CD4-positive, alpha-beta T cell treated with Interleukin-17A for 4 hours (primary cell): ENCODE measurements at regions not wholly inside any gene's neighbourhood (a gene's known extent, or its start where the extent isn't known, plus 50 kb on each side); places are given as distances from the start of the nearest gene placed in this dataset.
"Not testable (repeated sequence)": the region's sequence is repeated elsewhere in the genome, so short reads cannot be mapped to it uniquely, and the experiment has no call there.

Source experiments
- DNase-seq: peaks from one replicate; pipeline ENCODE4 v3.0.0-alpha.2; 2020; ENCODE audit warnings: mixed read lengths

GRCh38 chr3:177339220-177339703 is 142.0 kb upstream of the TBL1XR1 start:
- DNase-seq: not testable (repeated sequence)

- no peak for DNase-seq
Measured at GRCh38 chr3:177340243-177340830, 143.1 kb upstream of the TBL1XR1 start.

GRCh38 chr3:177341736-177342419 is 144.6 kb upstream of the TBL1XR1 start:
- DNase-seq: no peak

GRCh38 chr3:177343122-177343625 is 145.9 kb upstream of the TBL1XR1 start:
- no peak for DNase-seq

- DNase-seq: peak; percentile 70
Measured at GRCh38 chr3:177345049-177345972, 148.0 kb upstream of the TBL1XR1 start.

- DNase-seq: no peak
Measured at GRCh38 chr3:177345973-177346503, 148.8 kb upstream of the TBL1XR1 start.

- DNase-seq: no peak
Measured at GRCh38 chr3:177346878-177347277, 149.6 kb upstream of the TBL1XR1 start.

- DNase-seq: no peak
Measured at GRCh38 chr3:177347611-177348010, 150.3 kb upstream of the TBL1XR1 start.

- DNase-seq: no peak
Measured at GRCh38 chr3:177348974-177349373, 151.7 kb upstream of the TBL1XR1 start.

GRCh38 chr3:177349384-177349783 is 152.1 kb upstream of the TBL1XR1 start:
- DNase-seq: no peak

GRCh38 chr3:177350121-177350520 is 152.8 kb upstream of the TBL1XR1 start:
- no peak for DNase-seq

GRCh38 chr3:177351206-177351605 is 153.9 kb upstream of the TBL1XR1 start:
- DNase-seq: no peak

GRCh38 chr3:177351757-177352158 is 154.5 kb upstream of the TBL1XR1 start:
- no peak for DNase-seq

GRCh38 chr3:177352424-177352823 is 155.1 kb upstream of the TBL1XR1 start:
- DNase-seq: no peak

- DNase-seq: no peak
Measured at GRCh38 chr3:177353140-177353539, 155.9 kb upstream of the TBL1XR1 start.

GRCh38 chr3:177353879-177354278 is 156.6 kb upstream of the TBL1XR1 start:
- DNase-seq: not testable (repeated sequence)

- no peak for DNase-seq
Measured at GRCh38 chr3:177354466-177354865, 157.2 kb upstream of the TBL1XR1 start.

- no peak for DNase-seq
Measured at GRCh38 chr3:177356113-177356512, 158.8 kb upstream of the TBL1XR1 start.

- no peak for DNase-seq
Measured at GRCh38 chr3:177356952-177357351, 159.7 kb upstream of the TBL1XR1 start.

- DNase-seq: no peak
Measured at GRCh38 chr3:177357352-177358090, 160.2 kb upstream of the TBL1XR1 start.

GRCh38 chr3:177358091-177358976 is 161.1 kb upstream of the TBL1XR1 start:
- peak; percentile 69 for DNase-seq
